Sigmoid colon (tissue), 4 donors: ENCODE measurements at regions not wholly inside any gene's neighbourhood (a gene's known extent, or its start where the extent isn't known, plus 50 kb on each side); places are given as distances from the start of the nearest gene placed in this dataset.

ENCODE experiments used
- EP300 ChIP-seq, 4 donors: sonication (generic); formaldehyde crosslinking; IDR thresholded peaks; one replicate each; pipeline ENCODE4 v1.6.1; 2017; ENCODE audit warnings: antibody characterized with exemption in 4 of 4
- POLR2AphosphoS5 ChIP-seq, 4 donors: sonication (generic); formaldehyde crosslinking; IDR thresholded peaks; one replicate each; pipeline ENCODE4 v1.6.1; 2017; ENCODE audit warnings: antibody characterized with exemption in 4 of 4
- TF ChIP-seq, protein P1 (sequence below), 4 experiments: fragments of 450-650 bp in 3 of 4; fragments of 200-600 bp in 1 of 4; IDR thresholded peaks; one replicate each; pipeline ENCODE4 v1.5.1; 2016 to 2019; ENCODE audit warnings: antibody characterized with exemption in 4 of 4, mild to moderate bottlenecking in 3 of 4, moderate library complexity in 2 of 4

DNA sequence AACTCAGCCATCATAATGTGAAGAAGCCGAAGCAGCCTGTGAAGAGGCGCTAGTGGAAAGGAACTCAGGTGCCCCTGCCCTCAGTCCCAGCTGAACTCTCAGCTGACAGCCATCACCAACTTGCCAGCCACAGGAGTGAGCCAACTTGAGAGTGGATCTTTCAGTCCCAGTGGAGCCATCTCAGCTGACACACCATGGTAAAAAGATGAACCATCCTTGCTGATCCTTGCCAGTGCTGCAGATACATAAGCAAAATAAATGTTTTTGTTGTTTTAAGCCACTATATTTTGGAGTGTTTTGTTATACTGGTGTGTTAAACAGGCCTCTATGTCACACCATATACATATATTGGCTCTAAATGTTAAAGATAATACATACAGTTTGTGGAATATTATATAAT is 195.8 kb upstream of the SPRED2 start:
- TF ChIP-seq, protein P1, sequence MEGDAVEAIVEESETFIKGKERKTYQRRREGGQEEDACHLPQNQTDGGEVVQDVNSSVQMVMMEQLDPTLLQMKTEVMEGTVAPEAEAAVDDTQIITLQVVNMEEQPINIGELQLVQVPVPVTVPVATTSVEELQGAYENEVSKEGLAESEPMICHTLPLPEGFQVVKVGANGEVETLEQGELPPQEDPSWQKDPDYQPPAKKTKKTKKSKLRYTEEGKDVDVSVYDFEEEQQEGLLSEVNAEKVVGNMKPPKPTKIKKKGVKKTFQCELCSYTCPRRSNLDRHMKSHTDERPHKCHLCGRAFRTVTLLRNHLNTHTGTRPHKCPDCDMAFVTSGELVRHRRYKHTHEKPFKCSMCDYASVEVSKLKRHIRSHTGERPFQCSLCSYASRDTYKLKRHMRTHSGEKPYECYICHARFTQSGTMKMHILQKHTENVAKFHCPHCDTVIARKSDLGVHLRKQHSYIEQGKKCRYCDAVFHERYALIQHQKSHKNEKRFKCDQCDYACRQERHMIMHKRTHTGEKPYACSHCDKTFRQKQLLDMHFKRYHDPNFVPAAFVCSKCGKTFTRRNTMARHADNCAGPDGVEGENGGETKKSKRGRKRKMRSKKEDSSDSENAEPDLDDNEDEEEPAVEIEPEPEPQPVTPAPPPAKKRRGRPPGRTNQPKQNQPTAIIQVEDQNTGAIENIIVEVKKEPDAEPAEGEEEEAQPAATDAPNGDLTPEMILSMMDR (IDR thresholded peaks at IDR 0.05): no peak
- TF ChIP-seq POLR2AphosphoS5 (IDR thresholded peaks at IDR 0.05): no peak
- no peak for TF ChIP-seq EP300 (IDR thresholded peaks at IDR 0.05)
